ENCODE measurements at regions not wholly inside any gene's neighbourhood (a gene's known extent, or its start where the extent isn't known, plus 50 kb on each side); places are given as distances from the start of the nearest gene placed in this dataset.

- no peak for ATAC-seq
- Histone ChIP-seq H3K27me3 (no peaks in the 10 kb centered on the region), H3K27ac (no peak overlapping the region), H3K4me1 (no peaks in the 10 kb centered on the region), H3K36me3 (no peaks in the 10 kb centered on the region), H3K9me3 (no peaks in the 10 kb centered on the region), H3K4me3 (no peak overlapping the region)
- WGBS (ENCODE audit: insufficient coverage, low coverage, low lambda C conversion rate, missing lambda C conversion rate), result 74% methylated on average over 6 of the region's 9 CpGs
- no peak for DNase-seq
- no peak for TF ChIP-seq CTCF (IDR thresholded peaks at IDR 0.05)
- no peak for TF ChIP-seq POLR2A (IDR thresholded peaks at IDR 0.05)
- intact Hi-C loops (cut with DNase I), result loop anchor here in 1 of 2 donors (10.0 kb wide), 1 partner anchor 92 kb away; the partner anchor contains the start of gene THPO
These were observed 87.3 kb downstream of the CHRD start for GRCh38 chr3:184467171-184467570.

- DNase-seq (no peak), ATAC-seq (no peak)
- TF ChIP-seq CTCF (IDR thresholded peaks at IDR 0.05) (no peak), POLR2A (IDR thresholded peaks at IDR 0.05) (no peak)
- 29% methylated on average over 6 of the region's 6 CpGs for WGBS (ENCODE audit: insufficient coverage, low coverage, low lambda C conversion rate, missing lambda C conversion rate)
- Histone ChIP-seq H3K27ac (no peak overlapping the region), H3K4me1 (no peaks in the 10 kb centered on the region), H3K27me3 (no peaks in the 10 kb centered on the region), H3K4me3 (no peak overlapping the region), H3K36me3 (no peaks in the 10 kb centered on the region), H3K9me3 (no peaks in the 10 kb centered on the region)
- intact Hi-C loops (cut with DNase I), result no loop called here
These were observed 90.7 kb downstream of the CHRD start for GRCh38 chr3:184470551-184470950.

- ATAC-seq, result no peak
- intact Hi-C loops (cut with DNase I), result no loop called here
- no peak overlapping the region for H3K27ac ChIP-seq
These were observed 90.1 kb upstream of the EPHB3 start for GRCh38 chr3:184471439-184471838.

GRCh38 chr3:184472723-184473428 is 88.7 kb upstream of the EPHB3 start:
- intact Hi-C loops (cut with DNase I), result no loop called here
- 48% methylated on average over 12 of the region's 12 CpGs for WGBS (ENCODE audit: insufficient coverage, low coverage, low lambda C conversion rate, missing lambda C conversion rate)
- TF ChIP-seq CTCF (IDR thresholded peaks at IDR 0.05) (no peak), POLR2A (IDR thresholded peaks at IDR 0.05) (no peak)
- Histone ChIP-seq H3K4me1 (no peaks in the 10 kb centered on the region), H3K27me3 (no peaks in the 10 kb centered on the region), H3K36me3 (no peaks in the 10 kb centered on the region), H3K9me3 (no peaks in the 10 kb centered on the region), H3K27ac (no peak overlapping the region), H3K4me3 (no peak overlapping the region)
- DNase-seq, result no peak
- peak; percentile 60 to 90 (median 86) for ATAC-seq

More at GRCh38 chr3:184471439-184471838, 90.1 kb upstream of the EPHB3 start:
- Histone ChIP-seq H3K36me3 (no peaks in the 10 kb centered on the region), H3K4me3 (no peak overlapping the region), H3K4me1 (no peaks in the 10 kb centered on the region), H3K9me3 (no peaks in the 10 kb centered on the region), H3K27me3 (no peaks in the 10 kb centered on the region)
- TF ChIP-seq POLR2A (IDR thresholded peaks at IDR 0.05), result no peak
- 82% methylated on average over 2 of the region's 3 CpGs for WGBS (ENCODE audit: insufficient coverage, low coverage, low lambda C conversion rate, missing lambda C conversion rate)
- DNase-seq, result no peak

GRCh38 chr3:184474897-184475296 is 86.7 kb upstream of the EPHB3 start:
- H3K36me3 ChIP-seq, result no peaks in the 10 kb centered on the region
- no peaks in the 10 kb centered on the region for H3K9me3 ChIP-seq
- no peak for TF ChIP-seq POLR2A (IDR thresholded peaks at IDR 0.05)
- no peaks in the 10 kb centered on the region for H3K27me3 ChIP-seq
- ATAC-seq, result no peak
- DNase-seq, result no peak
- intact Hi-C loops (cut with DNase I), result no loop called here
- no peaks in the 10 kb centered on the region for H3K4me1 ChIP-seq
- H3K4me3 ChIP-seq, result no peak overlapping the region
- H3K27ac ChIP-seq, result no peak overlapping the region
- WGBS (ENCODE audit: insufficient coverage, low coverage, low lambda C conversion rate, missing lambda C conversion rate), result 46% methylated on average over 4 of the region's 8 CpGs
